ENCODE measurements at regions not wholly inside any gene's neighbourhood (a gene's known extent, or its start where the extent isn't known, plus 50 kb on each side); places are given as distances from the start of the nearest gene placed in this dataset.
A peak's percentile ranks its signal among the peaks of the same experiment; 100 is the strongest.
"Not testable (repeated sequence)": the region's sequence is repeated elsewhere in the genome, so short reads cannot be mapped to it uniquely, and the experiment has no call there.

DNA sequence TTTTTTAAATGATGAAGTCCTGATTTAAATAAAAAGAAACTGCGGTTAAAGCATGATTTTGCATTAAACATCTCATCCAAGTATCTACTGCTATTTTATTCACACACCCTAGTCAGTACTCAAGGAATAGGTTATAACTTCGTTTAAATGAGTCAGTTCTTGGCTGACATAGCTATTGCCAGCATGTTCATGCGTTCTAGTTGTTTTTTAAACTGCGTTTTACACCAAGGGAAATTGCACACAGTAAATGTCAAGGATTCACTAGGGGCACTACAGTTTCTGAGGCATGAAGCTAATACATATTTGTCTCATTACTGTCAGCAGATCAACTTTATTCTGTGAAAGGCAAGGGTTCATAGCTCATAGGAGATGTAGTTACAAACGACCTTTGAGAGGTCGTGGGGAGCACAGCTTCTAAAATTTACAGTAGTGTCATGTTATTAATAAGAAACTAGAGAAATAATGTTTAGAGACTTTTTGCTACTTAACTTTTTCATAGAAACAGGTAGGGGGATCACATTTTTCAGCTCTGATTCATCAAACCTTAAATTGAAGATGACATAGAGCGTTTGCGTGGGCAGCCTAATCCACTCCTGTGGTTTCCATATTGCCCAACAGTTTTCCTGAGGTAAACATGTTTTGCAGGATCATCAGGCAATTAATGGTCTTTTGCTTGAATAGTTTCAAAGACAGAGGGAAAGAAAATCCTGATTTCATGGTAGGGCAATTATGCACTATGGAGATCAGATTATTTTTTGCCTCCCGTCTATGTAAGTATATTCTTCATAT is 2222.7 kb upstream of the WWC1 start:
- DNase-seq, result no peak

DNA sequence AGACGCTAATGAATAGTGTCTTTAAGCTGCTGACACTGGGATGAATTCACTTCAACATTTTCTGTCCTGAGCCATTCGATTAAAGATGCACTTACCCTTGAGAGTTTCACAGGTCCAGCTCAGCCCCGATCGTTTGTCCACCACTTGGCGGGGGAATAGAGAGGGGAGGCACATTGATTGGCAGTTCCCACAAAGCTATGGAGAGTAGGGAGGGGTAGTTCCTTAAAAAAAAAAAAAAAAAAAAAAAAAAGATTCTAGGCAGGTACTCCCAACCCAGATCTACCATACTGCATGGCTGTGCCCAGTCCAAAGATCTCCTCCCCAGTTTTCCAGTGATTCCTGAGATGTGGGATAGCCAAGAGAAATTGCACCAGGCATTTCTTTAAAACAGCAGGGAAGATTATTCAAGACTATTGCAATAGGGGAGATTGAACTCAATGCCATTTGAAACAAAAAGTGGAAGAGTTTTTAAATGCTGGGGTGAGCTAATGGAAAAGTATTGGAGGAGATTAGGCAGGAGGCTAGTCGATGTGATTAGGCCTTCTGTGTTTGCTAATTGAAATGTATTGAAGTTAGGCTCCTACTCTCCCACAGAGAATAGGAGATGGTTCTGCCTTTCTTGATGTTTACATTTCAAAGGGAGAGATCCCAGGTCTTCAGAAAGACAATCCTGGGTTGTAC is 2217.4 kb upstream of the WWC1 start:
- no peak for DNase-seq

DNA sequence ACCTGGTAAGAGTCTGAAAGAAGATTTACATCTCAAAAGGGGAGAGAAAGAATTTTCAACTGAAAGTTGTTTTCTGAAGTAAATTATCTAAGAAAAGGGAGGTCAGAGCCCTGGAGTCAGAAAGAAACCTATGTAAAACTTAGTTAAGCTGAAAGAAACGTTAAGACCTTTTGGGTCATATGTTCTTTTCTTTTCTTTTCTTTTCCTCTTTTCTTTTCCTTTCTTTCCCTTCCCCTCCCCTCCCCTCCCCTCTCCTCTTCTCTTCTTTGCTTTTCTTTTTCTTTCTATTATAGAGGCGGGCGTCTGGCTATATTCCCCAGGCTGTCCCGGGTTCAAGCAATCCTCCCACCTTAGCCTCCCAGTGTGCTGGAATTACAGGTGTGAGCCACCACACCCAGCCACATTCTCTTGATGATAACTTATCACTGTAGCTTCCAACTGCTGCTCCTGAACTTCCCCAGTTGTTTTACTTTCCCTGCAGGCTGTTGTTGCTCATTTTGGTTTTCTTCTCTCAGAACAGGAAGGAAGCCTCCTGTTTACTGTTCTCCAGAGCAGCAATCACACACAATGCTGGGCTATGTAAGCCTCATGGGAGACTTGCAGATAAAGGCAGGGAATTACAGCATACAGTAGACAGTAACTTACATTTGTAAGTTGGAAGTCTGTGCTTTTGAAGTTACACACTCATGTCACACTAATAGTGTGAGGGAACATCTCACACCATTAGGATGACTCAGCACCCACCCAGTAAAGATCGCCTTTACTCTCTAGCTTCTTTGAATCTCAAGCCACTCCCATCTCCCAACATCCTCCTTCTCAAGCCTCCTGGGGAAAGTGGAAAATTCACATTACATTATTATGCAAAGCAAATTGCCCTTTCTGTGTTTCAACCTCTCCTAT is 2216.6 kb upstream of the WWC1 start:
- no peak for DNase-seq

DNA sequence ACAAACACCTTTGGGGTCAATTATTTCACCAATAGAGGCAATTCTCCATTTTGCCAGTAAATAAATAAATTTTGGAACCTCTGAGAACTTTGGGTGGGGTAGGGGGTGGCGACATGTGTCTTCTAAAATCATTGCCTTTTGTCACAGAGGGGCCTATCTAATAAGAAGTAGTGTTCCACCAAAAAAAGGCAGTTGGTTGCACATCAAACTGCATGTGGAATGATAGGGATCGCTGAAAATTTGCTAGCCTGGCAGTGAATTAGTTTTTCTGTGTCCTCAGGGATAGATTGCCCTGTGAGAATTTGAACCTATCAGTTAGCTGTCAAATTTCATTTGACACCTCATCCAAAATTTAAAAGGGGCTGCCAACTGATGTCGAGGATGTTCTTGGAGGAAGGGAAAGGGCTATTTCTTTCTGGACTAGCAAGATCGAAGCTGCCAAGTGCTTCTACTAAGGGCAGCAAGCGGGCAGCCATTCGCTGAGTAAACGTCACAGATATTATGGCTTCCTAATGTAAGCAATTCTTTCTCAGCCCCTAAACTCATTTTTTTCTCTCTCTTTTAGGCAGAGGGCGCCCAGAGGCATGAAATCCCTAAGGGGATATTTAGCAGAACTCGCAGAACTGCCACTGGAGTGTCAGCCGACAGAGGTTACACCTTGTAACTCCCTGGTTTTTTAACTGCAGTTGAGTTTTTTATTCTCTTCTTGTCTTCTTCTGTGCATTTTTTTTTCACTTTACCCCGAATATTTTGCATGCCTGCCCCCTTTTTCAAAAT is 2208.1 kb upstream of the WWC1 start:
- peak; percentile 7 for DNase-seq

DNA sequence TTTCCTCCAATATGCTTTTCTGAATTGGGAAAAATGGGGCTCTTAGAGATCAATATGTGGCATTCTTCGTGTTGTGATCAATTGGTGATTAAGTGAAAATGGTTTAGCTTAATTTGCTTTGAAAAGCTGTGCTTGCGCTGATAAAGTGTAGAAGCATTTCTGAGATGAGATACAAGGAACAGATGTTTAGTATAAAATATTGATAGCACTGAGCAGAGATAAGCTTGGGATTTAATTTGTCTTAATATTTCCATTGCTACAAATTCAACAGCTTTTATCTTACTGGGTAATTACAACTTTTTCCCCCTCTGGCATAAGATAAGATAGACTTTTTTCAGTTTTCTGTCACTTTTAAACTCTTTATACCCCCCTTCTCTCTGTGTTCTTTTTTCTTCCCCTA is 2204.9 kb upstream of the WWC1 start:
- DNase-seq, result no peak

DNA sequence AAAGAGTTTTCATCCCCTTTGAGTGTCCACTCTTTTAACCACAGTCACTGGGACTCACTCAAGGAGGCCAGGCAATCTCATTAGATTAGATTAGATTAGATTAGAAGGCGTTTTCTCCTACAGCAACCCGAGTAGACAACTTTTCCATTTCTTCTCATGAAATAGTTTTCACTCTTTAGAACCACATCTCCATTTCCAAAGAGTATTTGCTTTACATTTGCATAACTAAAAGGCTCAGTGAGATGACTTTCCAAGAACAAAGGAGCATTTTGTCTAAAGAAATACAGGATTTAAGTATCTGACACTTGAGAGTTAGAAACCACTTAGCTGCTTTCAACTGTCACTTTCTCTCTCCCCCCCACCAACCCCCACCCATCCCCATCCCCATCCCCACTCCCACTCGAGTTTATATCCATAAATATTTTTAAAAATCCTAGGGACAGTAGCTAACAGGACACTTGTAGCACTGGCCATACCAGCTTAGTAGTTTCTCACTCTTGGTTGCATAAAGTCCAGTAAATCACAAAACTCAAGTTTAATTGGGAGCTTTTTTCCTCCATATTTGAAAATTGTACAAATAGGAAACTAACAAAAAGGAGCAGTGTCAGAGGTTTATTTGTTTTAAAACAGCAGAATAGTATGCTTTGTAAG is 2202.9 kb upstream of the WWC1 start:
- no peak for DNase-seq

DNA sequence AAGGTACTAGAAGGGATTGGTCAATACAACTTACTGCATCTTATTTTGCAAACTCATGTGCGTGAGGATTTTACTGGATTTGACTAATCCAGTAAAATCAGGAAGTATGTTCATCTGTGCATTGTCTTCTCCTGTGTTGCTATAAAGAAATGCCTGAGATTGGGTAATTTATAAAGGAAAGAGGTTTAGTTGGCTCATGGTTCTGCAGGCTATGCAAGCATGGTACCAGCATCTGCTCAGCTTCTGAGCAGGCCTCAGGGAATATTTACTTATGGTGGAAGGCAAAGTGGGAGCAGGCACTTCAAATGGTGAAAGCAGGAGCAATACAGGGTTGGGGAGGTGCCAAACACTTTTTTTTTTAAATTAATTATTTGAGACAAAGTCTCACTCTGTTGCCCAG is 2199.5 kb upstream of the WWC1 start:
- DNase-seq, result no peak

DNA sequence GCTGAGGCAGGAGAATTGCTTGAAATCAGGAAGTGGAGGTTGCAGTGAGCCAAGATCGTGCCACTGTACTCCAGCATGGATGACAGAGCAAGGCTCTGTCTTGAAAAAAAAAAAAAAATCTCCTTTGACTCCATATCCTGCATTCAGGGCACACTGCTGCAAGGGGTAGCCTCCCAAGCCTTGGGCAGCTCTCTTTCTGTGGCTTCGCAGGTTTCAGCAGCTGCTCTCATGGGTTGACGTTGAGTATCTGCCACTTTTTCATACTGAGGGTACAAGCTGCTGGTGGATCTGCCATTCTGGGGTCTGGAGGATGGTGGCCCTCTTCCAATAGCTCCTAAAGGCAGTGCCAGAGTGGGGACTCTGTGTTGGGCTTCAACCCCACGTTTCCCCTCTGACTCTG is 2198.1 kb upstream of the WWC1 start:
- DNase-seq, result no peak

DNA sequence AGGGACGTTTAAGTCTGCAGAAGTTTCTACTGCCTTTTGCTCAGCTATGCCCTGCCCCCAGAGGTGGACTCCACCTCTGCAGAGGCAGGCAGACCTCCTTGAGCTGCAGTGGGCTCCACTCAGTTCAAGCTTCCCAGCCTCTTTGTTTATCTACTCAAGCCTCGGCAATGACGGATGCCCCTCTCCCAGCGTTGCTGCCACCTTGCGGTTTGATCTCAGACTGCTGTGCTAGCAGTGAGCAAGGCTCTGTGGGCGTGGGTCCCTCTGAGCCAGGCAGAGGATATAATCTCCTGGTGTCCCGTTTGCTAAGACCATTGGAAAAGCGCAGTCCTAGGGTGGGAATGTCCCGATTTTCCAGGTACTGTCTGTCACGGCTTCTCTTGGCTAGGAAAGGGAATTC is 2188.5 kb upstream of the WWC1 start:
- DNase-seq, result no peak

DNA sequence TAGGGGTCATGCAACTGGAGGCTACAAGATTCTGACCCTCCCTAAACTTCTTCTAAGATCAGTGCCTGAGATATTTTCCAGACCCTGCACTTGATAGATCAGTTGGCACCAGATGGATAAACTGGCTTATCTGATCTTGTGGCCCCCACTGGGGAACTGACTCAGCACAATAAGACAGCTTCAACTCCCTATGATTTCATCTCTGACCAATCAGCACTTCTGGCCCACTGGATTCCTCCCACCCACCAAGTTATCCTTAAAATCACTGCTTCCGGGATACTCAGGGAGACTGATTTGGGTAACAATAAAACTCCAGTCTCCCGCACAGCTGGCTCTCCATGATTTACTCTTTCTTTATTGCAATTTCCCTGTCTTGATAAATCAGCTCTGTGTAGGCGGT is 2180.4 kb upstream of the WWC1 start:
- DNase-seq, result no peak

DNA sequence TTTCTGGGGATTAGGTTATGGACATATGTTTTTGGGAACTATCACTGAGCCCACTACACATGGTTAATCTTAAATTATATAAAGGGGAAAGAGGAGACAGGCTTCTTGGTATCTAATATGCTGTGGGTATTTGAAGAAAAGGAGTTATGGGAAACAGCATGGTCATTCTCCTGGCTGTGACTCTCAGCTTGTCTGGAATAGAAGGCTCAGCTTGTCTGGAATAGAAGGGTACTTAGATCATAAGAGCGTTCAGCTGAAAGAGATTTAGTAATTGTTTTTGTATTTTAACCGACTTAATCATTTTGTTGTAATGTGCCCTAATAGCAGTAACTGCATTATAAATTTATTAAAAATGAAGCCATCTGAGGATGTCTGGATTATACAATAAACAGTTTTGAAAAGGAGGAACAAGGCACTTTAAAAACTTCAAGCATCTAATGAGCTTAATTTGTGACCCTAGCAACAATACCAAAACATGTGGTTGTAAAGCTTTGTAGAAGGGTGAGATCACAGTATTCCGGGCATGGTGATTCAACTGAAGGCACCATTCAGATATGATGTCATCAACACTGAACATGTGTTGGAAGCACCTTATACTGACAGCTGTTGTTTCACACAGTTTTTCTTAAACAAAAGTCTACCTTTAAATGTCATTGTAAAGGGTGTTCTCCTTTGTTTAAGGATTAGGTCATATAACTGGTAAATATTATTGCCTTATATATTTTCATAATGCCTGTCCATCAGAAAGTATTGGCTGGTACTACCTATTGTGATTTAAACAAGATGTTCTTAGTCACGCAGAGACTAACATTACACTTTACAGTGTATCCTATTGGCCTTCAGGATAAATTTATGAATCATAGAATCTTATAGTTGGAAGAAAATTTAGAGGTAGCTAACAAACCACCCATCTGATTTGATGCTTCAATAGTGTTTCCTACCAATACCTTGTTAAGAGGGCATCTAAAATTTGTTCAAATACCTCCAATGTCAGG is 2174.1 kb upstream of the WWC1 start:
- DNase-seq, result no peak

DNA sequence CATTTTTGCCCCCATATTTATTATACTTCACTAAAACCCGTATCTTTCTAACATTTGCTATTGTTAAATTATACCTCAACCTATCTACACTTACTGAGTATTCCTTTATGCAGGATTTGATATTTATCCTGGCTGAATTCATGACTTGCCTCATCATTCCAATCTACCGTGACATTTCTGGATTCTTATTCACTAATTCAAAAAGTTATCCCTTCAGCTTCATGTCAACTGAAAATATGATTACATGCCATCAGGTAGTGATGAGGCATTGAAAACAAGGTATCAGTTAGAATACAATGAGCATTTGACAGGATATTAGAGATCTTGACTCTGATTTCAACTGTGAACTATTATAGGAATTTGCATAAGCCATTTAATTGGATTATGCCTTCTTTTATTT is 2171.9 kb upstream of the WWC1 start:
- no peak for DNase-seq

DNA sequence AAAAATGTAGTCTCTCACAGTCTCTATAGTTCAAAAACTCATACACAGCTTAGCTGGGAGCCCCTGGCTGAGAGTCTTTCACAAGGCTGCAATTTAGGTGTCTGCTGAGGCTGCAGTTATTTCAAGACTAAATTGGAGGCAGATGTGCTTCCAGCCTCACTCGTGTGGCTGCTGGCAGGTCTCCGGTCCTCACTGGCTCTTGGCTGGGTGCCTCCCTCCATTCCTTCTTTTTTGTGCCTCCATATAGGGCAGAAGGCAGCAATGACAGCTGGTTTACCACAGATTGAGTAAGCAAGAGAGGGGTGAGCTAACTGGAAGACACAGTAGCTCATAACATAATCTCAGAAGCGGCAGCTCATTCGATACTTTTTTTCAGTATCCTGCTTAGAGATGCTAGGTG is 2167.7 kb upstream of the WWC1 start:
- DNase-seq, result no peak

DNA sequence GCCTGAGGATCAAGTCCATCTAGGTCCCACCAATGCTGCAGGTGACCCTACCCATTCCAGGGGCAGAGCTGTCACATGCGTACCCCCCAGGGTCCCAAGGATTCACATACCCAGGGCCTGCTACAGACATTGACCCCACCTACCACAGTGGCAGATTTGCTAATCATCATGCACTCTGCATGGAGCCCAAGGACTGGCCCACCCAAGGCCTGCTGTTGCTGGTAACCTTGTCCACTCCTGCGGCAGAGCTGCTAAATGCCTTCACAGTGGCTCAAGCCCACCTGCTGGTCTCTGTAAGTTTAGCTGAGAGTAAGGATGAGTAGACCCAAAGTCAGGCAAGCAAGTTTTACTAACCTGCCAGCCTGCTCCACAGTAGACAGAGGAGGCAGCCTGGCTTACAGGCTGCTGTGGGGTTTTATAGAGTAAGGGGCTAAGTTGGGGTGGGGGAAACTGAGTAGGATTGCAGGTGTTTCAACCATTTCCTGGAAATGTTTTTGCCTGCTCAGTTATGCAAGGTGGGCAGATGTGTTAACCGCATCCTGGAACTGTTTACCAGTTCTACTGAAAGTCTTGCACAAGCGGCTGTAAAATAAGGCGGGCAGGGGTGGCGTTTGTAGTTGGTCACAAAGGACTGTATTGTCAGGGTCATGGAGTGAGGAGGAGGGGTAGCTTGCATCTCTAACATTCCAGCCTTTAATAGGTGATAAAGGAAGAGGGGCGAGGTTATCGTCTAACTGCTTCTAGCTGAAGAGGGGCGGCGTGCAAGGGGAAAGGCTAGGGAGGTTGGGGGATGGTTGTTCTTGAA is 2163.5 kb upstream of the WWC1 start:
- DNase-seq, result no peak

DNA sequence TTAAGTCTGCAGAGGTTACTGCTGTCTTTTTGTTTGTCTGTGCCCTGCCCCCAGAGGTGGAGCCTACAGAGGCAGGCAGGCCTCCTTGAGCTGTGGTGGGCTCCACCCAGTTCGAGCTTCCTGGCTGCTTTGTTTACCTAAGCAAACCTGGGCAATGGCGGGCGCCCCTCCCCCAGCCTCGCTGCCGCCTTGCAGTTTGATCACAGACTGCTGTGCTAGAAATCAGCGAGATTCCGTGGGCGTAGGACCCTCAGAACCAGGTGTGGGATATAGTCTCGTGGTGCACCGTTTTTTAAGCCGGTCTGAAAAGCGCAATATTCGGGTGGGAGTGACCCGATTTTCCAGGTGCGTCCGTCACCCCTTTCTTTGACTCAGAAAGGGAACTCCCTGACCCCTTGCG is 2146.3 kb upstream of the WWC1 start:
- DNase-seq, result not testable (repeated sequence)

DNA sequence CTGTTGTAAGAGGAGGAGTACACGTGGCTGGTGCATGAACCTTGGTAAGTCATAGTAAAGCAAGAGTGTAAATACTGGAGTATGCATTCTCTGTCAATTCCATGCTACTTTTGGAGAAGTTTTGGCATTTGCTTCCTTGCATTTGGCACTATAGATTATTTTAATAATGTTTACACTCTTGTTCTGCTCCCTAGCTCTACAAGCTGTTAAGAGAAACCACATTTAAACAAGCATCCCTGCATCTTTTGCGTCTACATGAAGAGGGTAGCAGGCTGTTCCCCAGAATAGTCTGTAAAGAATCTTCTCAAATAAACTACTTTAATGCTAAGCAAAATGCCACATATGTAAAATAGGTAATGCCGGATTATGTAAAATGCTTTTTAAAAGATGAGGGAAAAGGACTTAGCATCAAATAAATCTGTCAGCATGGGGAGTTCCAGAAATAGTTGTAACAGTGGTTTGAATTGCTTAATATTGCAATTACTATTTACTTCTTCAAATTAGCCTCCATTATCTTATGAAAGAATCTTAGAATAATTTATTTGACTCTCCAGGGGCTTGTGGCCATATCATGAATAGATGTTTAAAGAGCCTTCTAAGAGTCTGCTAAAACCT is 2127.3 kb upstream of the WWC1 start:
- no peak for DNase-seq

DNA sequence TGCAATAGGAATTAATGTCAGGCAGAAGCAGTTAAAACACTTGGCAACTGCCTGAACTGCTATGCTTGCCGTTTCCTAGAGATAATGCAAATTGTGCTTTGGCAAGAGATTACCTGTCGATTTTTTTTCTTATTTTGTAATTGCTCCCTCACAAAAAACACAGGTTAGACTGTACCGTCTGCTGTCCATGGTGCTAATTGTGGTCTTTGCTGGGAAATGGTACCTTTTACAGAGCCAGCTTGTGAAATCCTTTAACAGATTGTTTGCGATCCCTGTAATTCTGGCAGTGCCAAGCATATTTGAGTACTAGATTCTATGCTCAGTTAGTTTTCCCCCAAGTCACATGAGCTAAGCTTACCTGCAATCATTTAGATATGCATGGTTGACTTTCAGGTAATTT is 2125.8 kb upstream of the WWC1 start:
- peak; percentile 82 for DNase-seq

DNA sequence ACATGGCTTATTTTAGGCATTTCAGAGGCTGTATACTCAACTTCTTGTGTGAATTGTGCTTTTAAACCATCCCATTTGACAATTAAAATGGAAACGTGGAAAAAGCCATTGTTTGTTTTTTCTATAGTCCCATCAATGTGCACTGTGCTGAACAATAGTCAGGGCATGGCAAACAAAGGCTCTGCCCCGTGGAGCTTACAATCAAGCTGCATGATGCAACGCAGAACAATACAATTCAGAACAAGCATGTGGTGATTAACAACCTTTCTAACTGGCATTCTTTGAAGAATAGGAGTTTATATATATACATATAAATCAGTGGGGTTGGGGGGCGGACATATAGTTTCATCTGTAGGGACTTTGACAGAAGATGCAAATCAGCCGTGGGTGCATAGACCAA is 2125.4 kb upstream of the WWC1 start:
- DNase-seq, result peak; percentile 94

DNA sequence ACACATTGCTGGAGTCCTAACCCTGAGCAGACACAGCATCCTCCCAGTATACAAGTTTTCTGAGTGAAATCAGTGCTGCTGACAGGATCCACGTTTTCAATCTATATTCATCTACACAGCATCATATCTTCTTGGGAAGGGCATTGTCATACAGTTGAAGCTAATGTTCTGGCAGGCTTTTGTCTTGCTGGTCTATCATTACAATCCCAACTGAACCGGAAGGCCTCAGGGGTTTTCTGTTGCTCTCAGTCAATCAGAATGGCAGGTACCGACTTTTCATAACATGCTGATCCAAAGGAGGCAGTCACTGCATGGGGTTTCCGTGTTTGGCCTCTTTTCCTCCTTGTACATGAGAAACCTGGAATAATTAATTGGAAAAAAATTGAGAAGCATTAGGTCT is 2118.8 kb upstream of the WWC1 start:
- DNase-seq, result no peak

Data from COR-L47 (cell line).